ENCODE measurements at regions not wholly inside any gene's neighbourhood (a gene's known extent, or its start where the extent isn't known, plus 50 kb on each side); places are given as distances from the start of the nearest gene placed in this dataset.

DNA sequence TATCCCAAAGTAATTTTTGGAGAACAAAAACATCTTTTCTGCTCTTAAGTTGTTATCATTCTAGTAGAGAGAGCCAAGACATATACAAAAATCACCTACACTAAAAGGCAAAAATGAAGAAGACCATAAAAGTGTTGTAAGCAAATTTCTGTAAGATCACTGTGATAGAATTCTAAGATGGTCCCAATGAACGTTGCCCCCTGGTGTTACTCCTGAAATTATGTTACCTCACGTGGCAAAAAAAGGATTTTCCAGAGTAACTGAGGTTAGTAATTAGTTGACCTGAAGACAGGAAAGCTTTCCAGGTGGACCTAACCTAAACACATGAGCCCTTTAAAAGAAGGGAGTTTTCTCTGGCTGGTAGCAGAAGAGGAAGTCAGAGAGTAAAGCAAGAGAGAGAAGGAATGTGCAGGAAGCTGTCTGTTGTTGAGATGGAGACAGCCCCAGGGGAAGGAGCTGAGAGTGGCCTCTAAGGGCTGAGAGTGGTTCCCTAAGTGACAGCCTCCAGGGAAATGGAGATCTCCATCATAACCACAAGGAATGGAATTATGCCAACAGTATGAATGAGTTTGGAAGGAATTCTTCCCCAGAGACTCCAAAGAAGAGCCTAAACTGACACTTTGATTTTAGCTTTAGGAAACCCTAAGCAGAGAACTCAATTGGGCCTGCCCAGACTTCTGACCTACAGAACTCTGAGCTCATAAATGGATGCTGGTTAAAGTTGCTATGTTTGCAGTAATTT, 205.9 kb downstream of the CD47 start:
- peaks cover 0 to 3% (median 2%) of the 10 kb centered on the region in 3 donors for H3K27me3 Mint-ChIP-seq (ENCODE audit: low read depth in 3 of 3)
- H3K27me3 ChIP-seq (ENCODE audit: control insufficient read depth in 2 of 2, insufficient read depth in 2 of 2, low read length in 2 of 2), result no peaks in the 10 kb centered on the region
- H2AFZ ChIP-seq (ENCODE audit: insufficient read depth, low read depth, low read length, poor library complexity, severe bottlenecking), result no peak overlapping the region
- no peak overlapping the region for H3K4me3 ChIP-seq (replicated peaks in 1 of 3; ENCODE audit: low read depth in 2 of 3, low read length in 3 of 3)
- intact Hi-C loops (cut with micrococcal nuclease), result no loop called here
- no peak overlapping the region for H3K9ac ChIP-seq (ENCODE audit: insufficient read depth, low read length, poor library complexity, severe bottlenecking)
- peaks cover 0 to 8% (median 4%) of the 10 kb centered on the region in 7 donors for H3K9me3 Mint-ChIP-seq
- H4K20me1 ChIP-seq (ENCODE audit: insufficient read depth, low read length), result no peaks in the 10 kb centered on the region
- H3K79me2 ChIP-seq (ENCODE audit: insufficient read depth, low read length), result no peaks in the 10 kb centered on the region
- H3K4me1 Mint-ChIP-seq, result no peaks in the 10 kb centered on the region
- no peak overlapping the region for H3K4me2 ChIP-seq (replicated peaks; ENCODE audit: extremely low read depth, low read length, poor library complexity, severe bottlenecking)
- no peak overlapping the region for H3K27ac ChIP-seq (ENCODE audit: low read depth in 1 of 2, low read length in 2 of 2)
- no CpG with 5 or more reads among the region's 2 CpGs for WGBS (ENCODE audit: insufficient coverage)
- no peak overlapping the region for H3K27ac Mint-ChIP-seq
- no peaks in the 10 kb centered on the region for H3K36me3 ChIP-seq (replicated peaks in 1 of 2; ENCODE audit: control insufficient read depth in 1 of 2, insufficient read depth in 2 of 2, low read length in 2 of 2)
- no peak overlapping the region for H3K4me3 Mint-ChIP-seq
- TF ChIP-seq, protein P1, sequence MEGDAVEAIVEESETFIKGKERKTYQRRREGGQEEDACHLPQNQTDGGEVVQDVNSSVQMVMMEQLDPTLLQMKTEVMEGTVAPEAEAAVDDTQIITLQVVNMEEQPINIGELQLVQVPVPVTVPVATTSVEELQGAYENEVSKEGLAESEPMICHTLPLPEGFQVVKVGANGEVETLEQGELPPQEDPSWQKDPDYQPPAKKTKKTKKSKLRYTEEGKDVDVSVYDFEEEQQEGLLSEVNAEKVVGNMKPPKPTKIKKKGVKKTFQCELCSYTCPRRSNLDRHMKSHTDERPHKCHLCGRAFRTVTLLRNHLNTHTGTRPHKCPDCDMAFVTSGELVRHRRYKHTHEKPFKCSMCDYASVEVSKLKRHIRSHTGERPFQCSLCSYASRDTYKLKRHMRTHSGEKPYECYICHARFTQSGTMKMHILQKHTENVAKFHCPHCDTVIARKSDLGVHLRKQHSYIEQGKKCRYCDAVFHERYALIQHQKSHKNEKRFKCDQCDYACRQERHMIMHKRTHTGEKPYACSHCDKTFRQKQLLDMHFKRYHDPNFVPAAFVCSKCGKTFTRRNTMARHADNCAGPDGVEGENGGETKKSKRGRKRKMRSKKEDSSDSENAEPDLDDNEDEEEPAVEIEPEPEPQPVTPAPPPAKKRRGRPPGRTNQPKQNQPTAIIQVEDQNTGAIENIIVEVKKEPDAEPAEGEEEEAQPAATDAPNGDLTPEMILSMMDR (IDR thresholded peaks at IDR 0.05), result no peak
- DNase-seq, result no peak
- no peaks in the 10 kb centered on the region for H3K4me1 ChIP-seq (ENCODE audit: control insufficient read depth in 1 of 2, insufficient read depth in 2 of 2, low read length in 2 of 2)
- no peaks in the 10 kb centered on the region for H3K36me3 Mint-ChIP-seq
- H3K9me3 ChIP-seq (replicated peaks in 1 of 2; ENCODE audit: control insufficient read depth in 1 of 2, insufficient read depth in 1 of 2, low read length in 2 of 2), result no peaks in the 10 kb centered on the region

DNA sequence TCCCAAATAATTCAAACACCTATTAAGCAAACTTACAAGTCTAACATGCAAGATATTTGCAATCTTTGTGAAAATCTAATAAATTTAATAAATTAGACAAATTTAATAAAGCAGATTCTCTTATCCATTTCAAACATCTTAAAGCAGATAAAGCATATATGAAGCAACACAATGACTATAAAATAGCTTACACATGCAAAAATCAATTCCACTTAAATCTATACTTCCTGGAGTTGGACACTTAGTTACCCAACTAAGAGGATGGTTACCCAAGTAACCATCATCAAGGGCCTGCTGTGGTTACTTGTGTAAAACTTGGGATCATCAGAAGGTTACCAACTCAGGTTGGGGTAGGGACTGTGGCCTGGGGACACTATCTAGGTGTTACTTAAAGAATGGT, 206.8 kb downstream of the CD47 start:
- Histone ChIP-seq H4K20me1 (ENCODE audit: insufficient read depth, low read length) (no peaks in the 10 kb centered on the region), H3K36me3 (replicated peaks in 1 of 2; ENCODE audit: control insufficient read depth in 1 of 2, insufficient read depth in 2 of 2, low read length in 2 of 2) (no peaks in the 10 kb centered on the region), H3K79me2 (ENCODE audit: insufficient read depth, low read length) (no peaks in the 10 kb centered on the region), H3K27ac (ENCODE audit: low read depth in 1 of 2, low read length in 2 of 2) (no peak overlapping the region), H3K9ac (ENCODE audit: insufficient read depth, low read length, poor library complexity, severe bottlenecking) (no peak overlapping the region), H3K4me3 (replicated peaks in 1 of 3; ENCODE audit: low read depth in 2 of 3, low read length in 3 of 3) (no peak overlapping the region), H2AFZ (ENCODE audit: insufficient read depth, low read depth, low read length, poor library complexity, severe bottlenecking) (no peak overlapping the region), H3K9me3 (replicated peaks in 1 of 2; ENCODE audit: control insufficient read depth in 1 of 2, insufficient read depth in 1 of 2, low read length in 2 of 2) (no peaks in the 10 kb centered on the region), H3K4me1 (ENCODE audit: control insufficient read depth in 1 of 2, insufficient read depth in 2 of 2, low read length in 2 of 2) (no peaks in the 10 kb centered on the region), H3K27me3 (ENCODE audit: control insufficient read depth in 2 of 2, insufficient read depth in 2 of 2, low read length in 2 of 2) (no peaks in the 10 kb centered on the region), H3K4me2 (replicated peaks; ENCODE audit: extremely low read depth, low read length, poor library complexity, severe bottlenecking) (no peak overlapping the region)
- Mint-ChIP-seq H3K4me1 (no peaks in the 10 kb centered on the region), H3K4me3 (no peak overlapping the region), H3K36me3 (no peaks in the 10 kb centered on the region), H3K9me3 (peaks cover 0 to 2% (median under 1%) of the 10 kb centered on the region in 7 donors), H3K27me3 (ENCODE audit: low read depth in 3 of 3) (peaks cover 0 to 4% (median 2%) of the 10 kb centered on the region in 3 donors), H3K27ac (no peak overlapping the region)
- DNase-seq, result no peak
- TF ChIP-seq, protein P1 (IDR thresholded peaks at IDR 0.05), result no peak
- intact Hi-C loops (cut with micrococcal nuclease), result no loop called here
